ENCODE measurements at regions not wholly inside any gene's neighbourhood (a gene's known extent, or its start where the extent isn't known, plus 50 kb on each side); places are given as distances from the start of the nearest gene placed in this dataset.

DNA sequence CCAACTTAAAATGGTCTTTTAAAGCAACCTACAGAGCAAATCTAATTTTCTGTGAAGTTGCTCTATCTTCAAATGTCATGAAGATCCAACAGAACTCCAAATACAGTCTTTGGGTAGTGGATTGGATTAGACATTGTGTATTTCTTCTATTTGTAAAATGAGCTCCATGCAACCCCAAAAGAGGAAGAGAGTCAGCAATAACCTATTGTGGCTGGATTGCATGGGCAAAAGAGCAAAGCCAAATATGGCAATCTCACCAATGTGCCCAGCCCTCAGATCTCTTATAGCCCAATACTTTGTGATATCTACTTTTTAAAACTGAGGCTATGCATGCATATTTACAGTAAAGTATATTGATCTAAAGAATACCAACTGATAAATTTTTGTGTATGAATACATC lies 146.3 kb downstream of the TXNL1 start:
- Histone ChIP-seq H3K27ac (ENCODE audit: extremely low read depth, low read depth, low read length) (no peak overlapping the region), H3K36me3 (ENCODE audit: control insufficient read depth in 2 of 2, insufficient read depth in 1 of 2, low read length in 2 of 2) (no peaks in the 10 kb centered on the region), H3K4me1 (ENCODE audit: control insufficient read depth, insufficient read depth, low read length) (no peaks in the 10 kb centered on the region), H3K9me3 (ENCODE audit: control insufficient read depth, insufficient read depth, low read depth, low read length) (no peaks in the 10 kb centered on the region), H3K4me3 (ENCODE audit: low read depth, low read length) (no peak overlapping the region)
- CTCF ChIA-PET, result no interaction called here
- TF ChIP-seq, protein P1, sequence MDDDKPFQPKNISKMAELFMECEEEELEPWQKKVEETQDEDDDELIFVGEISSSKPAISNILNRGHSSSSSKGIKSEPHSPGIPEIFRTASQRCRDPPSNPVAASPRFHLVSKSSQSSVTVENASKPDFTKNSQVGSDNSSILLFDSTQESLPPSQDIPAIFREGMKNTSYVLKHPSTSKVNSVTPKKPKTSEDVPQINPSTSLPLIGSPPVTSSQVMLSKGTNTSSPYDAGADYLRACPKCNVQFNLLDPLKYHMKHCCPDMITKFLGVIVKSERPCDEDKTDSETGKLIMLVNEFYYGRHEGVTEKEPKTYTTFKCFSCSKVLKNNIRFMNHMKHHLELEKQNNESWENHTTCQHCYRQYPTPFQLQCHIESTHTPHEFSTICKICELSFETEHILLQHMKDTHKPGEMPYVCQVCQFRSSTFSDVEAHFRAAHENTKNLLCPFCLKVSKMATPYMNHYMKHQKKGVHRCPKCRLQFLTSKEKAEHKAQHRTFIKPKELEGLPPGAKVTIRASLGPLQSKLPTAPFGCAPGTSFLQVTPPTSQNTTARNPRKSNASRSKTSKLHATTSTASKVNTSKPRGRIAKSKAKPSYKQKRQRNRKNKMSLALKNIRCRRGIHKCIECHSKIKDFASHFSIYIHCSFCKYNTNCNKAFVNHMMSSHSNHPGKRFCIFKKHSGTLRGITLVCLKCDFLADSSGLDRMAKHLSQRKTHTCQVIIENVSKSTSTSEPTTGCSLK (tag by site-specific recombination; IDR thresholded peaks at IDR 0.05), result no peak
- TF ChIP-seq ZBTB48 (tag by site-specific recombination; IDR thresholded peaks at IDR 0.05), result no peak
- no peak for TF ChIP-seq ZNF571 (tag by site-specific recombination; IDR thresholded peaks at IDR 0.05)
- TF ChIP-seq ZNF830 (tag by site-specific recombination; IDR thresholded peaks at IDR 0.05; ENCODE audit: low read depth), result no peak
- no peak for TF ChIP-seq ZNF843 (tag by site-specific recombination; IDR thresholded peaks at IDR 0.05)
- no peak for TF ChIP-seq ZSCAN23 (tag by site-specific recombination; IDR thresholded peaks at IDR 0.05)
- TF ChIP-seq ZNF292 (tag by site-specific recombination; IDR thresholded peaks at IDR 0.05; ENCODE audit: borderline replicate concordance, low read depth), result no peak
- TF ChIP-seq ZNF155 (tag by site-specific recombination; IDR thresholded peaks at IDR 0.05), result no peak
- no peak for TF ChIP-seq ZNF501 (tag by site-specific recombination; IDR thresholded peaks at IDR 0.05)
- no peak for TF ChIP-seq ZNF350 (tag by site-specific recombination; IDR thresholded peaks at IDR 0.05)
- TF ChIP-seq GFI1B (tag by site-specific recombination; IDR thresholded peaks at IDR 0.05), result no peak
- no peak for TF ChIP-seq ZNF670 (tag by site-specific recombination; IDR thresholded peaks at IDR 0.05; ENCODE audit: low read depth)
- TF ChIP-seq, protein P2, sequence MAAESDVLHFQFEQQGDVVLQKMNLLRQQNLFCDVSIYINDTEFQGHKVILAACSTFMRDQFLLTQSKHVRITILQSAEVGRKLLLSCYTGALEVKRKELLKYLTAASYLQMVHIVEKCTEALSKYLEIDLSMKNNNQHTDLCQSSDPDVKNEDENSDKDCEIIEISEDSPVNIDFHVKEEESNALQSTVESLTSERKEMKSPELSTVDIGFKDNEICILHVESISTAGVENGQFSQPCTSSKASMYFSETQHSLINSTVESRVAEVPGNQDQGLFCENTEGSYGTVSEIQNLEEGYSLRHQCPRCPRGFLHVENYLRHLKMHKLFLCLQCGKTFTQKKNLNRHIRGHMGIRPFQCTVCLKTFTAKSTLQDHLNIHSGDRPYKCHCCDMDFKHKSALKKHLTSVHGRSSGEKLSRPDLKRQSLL (tag by site-specific recombination; IDR thresholded peaks at IDR 0.05), result no peak
- no peak for TF ChIP-seq ZFP3 (tag by site-specific recombination; IDR thresholded peaks at IDR 0.05; ENCODE audit: low read depth)
- no peak for TF ChIP-seq HOXA7 (CRISPR knock-in tag; IDR thresholded peaks at IDR 0.05; ENCODE audit: borderline replicate concordance)
- TF ChIP-seq ZNF747 (tag by site-specific recombination; IDR thresholded peaks at IDR 0.05), result no peak
- no peak for TF ChIP-seq KLF10 (tag by site-specific recombination; IDR thresholded peaks at IDR 0.05)
- POLR2A ChIA-PET, result interaction anchor here (0.7 kb wide), 1 partner anchor 970 kb away, joined by 3 read pairs; no protein-coding TSS in a partner anchor

DNA sequence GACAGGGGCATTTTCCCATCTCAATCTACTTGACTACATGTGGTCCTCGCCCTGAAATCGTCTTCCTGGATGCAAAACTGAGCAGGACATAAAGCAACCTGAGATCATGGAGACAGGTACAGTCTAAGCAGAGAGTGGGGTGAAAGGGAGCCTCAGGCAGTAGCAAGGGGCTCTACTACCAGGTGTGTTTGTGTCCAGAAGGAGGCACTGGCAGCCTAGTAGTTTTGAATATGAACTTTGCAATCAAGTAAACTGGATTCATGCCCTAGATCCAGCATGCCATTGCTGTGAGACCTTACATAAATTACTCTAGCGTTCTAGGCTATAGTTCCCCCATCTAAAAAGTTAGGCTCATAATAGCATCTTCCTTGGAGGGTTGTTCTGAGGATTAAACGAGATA lies 147.4 kb downstream of the TXNL1 start:
- no peaks in the 10 kb centered on the region for H3K4me1 ChIP-seq (ENCODE audit: control insufficient read depth, insufficient read depth, low read length)
- H3K36me3 ChIP-seq (ENCODE audit: control insufficient read depth in 2 of 2, insufficient read depth in 1 of 2, low read length in 2 of 2), result no peaks in the 10 kb centered on the region
- H3K4me3 ChIP-seq (ENCODE audit: low read depth, low read length), result no peak overlapping the region
- ChIA-PET POLR2A (no interaction called here), CTCF (no interaction called here)
- no peak for TF ChIP-seq EGR2 (tag by site-specific recombination; IDR thresholded peaks at IDR 0.05; ENCODE audit: low read depth)
- TF ChIP-seq, protein P3, sequence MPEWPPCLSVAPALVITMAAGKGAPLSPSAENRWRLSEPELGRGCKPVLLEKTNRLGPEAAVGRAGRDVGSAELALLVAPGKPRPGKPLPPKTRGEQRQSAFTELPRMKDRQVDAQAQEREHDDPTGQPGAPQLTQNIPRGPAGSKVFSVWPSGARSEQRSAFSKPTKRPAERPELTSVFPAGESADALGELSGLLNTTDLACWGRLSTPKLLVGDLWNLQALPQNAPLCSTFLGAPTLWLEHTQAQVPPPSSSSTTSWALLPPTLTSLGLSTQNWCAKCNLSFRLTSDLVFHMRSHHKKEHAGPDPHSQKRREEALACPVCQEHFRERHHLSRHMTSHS (tag by site-specific recombination; IDR thresholded peaks at IDR 0.05), result no peak
- TF ChIP-seq MYNN (tag by site-specific recombination; IDR thresholded peaks at IDR 0.05; ENCODE audit: borderline replicate concordance), result no peak
- H3K27ac ChIP-seq (ENCODE audit: extremely low read depth, low read depth, low read length), result no peak overlapping the region
- no peaks in the 10 kb centered on the region for H3K9me3 ChIP-seq (ENCODE audit: control insufficient read depth, insufficient read depth, low read depth, low read length)

DNA sequence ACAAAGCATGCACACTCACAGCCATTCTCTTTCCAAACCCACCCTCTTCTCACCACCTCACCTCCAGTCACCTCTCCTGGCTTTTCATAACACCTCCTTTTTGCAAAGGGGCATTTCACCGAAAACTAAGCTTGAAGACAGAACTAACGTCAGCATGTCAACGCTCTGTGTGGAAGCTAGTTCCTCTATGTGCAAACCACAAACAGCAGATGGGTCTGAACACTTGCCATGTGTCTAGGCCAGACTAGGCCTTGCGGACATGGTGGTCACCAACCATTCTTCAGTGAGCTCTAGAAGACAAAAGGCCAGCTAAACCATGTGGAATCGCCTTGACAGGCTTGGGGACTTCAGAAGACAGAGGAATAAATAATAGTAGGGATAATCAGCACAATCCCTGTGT lies 148.5 kb downstream of the TXNL1 start:
- CTCF ChIA-PET, result interaction anchor here (0.6 to 0.7 kb wide), 3 partner anchors 133 to 1507 kb away, joined by 3 to 4 read pairs (median 4); no protein-coding TSS in a partner anchor
- no peaks in the 10 kb centered on the region for H3K4me1 ChIP-seq (ENCODE audit: control insufficient read depth, insufficient read depth, low read length)
- H3K27ac ChIP-seq (ENCODE audit: extremely low read depth, low read depth, low read length), result no peak overlapping the region
- POLR2A ChIA-PET, result no interaction called here
- no peaks in the 10 kb centered on the region for H3K9me3 ChIP-seq (ENCODE audit: control insufficient read depth, insufficient read depth, low read depth, low read length)
- H3K4me3 ChIP-seq (ENCODE audit: low read depth, low read length), result no peak overlapping the region
- H3K36me3 ChIP-seq (ENCODE audit: control insufficient read depth in 2 of 2, insufficient read depth in 1 of 2, low read length in 2 of 2), result no peaks in the 10 kb centered on the region
- TF ChIP-seq, protein P4, sequence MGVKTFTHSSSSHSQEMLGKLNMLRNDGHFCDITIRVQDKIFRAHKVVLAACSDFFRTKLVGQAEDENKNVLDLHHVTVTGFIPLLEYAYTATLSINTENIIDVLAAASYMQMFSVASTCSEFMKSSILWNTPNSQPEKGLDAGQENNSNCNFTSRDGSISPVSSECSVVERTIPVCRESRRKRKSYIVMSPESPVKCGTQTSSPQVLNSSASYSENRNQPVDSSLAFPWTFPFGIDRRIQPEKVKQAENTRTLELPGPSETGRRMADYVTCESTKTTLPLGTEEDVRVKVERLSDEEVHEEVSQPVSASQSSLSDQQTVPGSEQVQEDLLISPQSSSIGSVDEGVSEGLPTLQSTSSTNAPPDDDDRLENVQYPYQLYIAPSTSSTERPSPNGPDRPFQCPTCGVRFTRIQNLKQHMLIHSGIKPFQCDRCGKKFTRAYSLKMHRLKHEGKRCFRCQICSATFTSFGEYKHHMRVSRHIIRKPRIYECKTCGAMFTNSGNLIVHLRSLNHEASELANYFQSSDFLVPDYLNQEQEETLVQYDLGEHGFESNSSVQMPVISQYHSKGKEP (tag by site-specific recombination; IDR thresholded peaks at IDR 0.05), result no peak
- TF ChIP-seq SETDB1 (IDR thresholded peaks at IDR 0.05; ENCODE audit: insufficient read length, low read length) (no peak), OVOL3 (tag by site-specific recombination; IDR thresholded peaks at IDR 0.05) (no peak), ZIC2 (tag by site-specific recombination; IDR thresholded peaks at IDR 0.05) (no peak)
- TF ChIP-seq, protein P5, sequence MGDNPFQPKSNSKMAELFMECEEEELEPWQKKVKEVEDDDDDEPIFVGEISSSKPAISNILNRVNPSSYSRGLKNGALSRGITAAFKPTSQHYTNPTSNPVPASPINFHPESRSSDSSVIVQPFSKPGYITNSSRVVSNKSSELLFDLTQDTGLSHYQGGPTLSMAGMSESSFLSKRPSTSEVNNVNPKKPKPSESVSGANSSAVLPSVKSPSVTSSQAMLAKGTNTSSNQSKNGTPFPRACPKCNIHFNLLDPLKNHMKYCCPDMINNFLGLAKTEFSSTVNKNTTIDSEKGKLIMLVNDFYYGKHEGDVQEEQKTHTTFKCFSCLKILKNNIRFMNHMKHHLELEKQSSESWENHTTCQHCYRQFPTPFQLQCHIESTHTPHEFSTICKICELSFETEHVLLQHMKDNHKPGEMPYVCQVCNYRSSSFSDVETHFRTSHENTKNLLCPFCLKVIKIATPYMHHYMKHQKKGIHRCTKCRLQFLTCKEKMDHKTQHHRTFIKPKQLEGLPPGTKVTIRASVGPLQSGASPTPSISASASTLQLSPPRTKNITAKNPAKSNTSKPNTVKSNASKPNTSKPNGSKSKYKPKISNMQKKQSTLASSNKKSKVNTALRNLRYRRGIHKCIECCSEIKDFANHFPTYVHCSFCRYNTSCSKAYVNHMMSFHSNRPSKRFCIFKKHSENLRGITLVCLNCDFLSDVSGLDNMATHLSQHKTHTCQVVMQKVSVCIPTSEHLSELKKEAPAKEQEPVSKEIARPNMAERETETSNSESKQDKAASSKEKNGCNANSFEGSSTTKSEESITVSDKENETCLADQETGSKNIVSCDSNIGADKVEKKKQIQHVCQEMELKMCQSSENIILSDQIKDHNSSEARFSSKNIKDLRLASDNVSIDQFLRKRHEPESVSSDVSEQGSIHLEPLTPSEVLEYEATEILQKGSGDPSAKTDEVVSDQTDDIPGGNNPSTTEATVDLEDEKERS (tag by site-specific recombination; IDR thresholded peaks at IDR 0.05), result no peak
